ENCODE measurements at regions not wholly inside any gene's neighbourhood (a gene's known extent, or its start where the extent isn't known, plus 50 kb on each side); places are given as distances from the start of the nearest gene placed in this dataset.
"Not testable (repeated sequence)": the region's sequence is repeated elsewhere in the genome, so short reads cannot be mapped to it uniquely, and the experiment has no call there.

DNA sequence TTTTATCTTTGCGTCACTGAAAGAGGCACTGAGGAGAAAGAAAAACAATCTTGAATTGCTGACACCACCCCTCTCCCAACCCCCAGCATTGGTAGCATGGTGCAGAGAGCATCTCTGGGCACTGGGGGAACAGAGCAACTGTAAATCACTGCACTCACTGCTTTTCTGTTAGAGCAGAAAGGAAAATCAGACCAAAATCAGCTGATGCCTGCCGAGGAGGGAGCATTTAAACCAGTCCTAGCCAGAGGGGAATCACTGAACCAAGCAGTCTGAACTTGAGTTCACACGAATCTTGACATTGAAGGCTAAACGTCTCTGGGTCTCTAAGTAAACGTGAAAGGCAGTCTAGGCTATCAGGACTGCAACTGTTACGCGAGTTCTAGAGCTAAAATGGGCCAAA, 205.8 kb downstream of the SPANXN4 start:
- no peak overlapping the region for H3K27ac ChIP-seq (replicated peaks)
- TF ChIP-seq GABPA (IDR thresholded peaks at IDR 0.05; ENCODE audit: low read depth): no peak
- TF ChIP-seq, protein P1, sequence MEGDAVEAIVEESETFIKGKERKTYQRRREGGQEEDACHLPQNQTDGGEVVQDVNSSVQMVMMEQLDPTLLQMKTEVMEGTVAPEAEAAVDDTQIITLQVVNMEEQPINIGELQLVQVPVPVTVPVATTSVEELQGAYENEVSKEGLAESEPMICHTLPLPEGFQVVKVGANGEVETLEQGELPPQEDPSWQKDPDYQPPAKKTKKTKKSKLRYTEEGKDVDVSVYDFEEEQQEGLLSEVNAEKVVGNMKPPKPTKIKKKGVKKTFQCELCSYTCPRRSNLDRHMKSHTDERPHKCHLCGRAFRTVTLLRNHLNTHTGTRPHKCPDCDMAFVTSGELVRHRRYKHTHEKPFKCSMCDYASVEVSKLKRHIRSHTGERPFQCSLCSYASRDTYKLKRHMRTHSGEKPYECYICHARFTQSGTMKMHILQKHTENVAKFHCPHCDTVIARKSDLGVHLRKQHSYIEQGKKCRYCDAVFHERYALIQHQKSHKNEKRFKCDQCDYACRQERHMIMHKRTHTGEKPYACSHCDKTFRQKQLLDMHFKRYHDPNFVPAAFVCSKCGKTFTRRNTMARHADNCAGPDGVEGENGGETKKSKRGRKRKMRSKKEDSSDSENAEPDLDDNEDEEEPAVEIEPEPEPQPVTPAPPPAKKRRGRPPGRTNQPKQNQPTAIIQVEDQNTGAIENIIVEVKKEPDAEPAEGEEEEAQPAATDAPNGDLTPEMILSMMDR (IDR thresholded peaks at IDR 0.05; ENCODE audit: insufficient read depth, low read length): no peak
- no peaks in the 10 kb centered on the region for H3K27me3 ChIP-seq (ENCODE audit: insufficient read depth, poor library complexity, severe bottlenecking)
- no peak overlapping the region for H3K4me3 ChIP-seq (replicated peaks; ENCODE audit: insufficient read depth, low read length)
- DNase-seq (ENCODE audit: low read depth in 1 of 2, low spot score in 1 of 2): no peak

DNA sequence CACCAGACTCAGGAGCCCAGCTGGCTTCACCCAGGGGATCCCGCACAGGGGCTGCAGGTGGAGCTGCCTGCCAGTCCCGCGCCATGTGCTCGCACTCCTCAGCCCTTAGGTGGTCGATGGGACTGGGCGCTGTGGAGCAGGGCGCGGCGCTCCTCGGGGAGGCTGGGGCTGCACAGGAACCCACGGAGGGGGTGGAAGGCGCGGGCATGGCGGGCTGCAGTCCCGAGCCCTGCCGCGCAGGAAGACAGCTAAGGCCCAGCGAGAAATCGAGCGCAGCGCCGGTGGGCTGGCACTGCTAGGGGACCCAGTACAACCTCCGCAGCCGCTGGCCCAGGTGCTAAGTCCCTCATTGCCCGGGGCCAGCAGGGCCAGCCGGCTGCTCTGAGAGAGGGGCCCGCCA, 202.9 kb downstream of the SPANXN4 start:
- H3K4me3 ChIP-seq (replicated peaks; ENCODE audit: insufficient read depth, low read length); H3K27ac ChIP-seq (replicated peaks); DNase-seq (ENCODE audit: low read depth in 1 of 2, low spot score in 1 of 2); H3K27me3 ChIP-seq (ENCODE audit: insufficient read depth, poor library complexity, severe bottlenecking): not testable (repeated sequence)

DNA sequence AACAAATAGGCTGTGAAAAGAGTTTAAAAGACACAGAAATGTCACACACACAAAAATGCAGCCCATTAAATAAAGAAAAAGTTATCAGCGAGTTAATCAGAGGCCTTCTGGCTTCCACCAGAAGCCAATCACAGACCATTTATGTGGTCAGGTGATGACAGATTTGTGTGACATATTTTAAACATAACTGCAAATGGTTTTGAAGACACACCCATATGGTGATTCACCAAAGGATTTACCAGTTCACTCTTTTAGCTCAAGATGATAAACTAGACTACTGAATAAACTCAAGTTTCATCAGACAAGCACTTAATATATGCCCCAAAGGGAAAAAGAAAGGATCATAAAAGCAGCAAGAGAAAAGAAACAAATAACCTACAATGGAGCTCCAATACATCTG, 181.2 kb downstream of the SPANXN4 start:
- no peak for DNase-seq (ENCODE audit: low read depth in 1 of 2, low spot score in 1 of 2)

DNA sequence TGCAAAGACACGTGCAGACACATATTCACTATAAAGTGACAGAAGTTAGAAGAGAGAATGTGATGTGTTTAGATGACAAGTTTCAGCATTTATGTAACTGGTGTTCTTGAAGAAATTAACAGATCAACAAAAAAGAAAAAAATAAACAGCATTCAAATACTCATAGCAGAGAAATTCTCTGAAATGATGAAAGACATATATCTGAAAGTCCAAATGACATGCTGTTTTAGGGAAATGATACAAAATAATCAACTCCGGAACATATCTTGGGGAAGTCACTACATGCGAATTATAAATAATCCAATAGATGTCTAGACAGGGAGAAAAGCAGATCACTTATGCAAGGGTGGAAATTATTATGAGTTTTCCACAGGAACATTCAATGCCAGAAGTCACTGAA, 146.0 kb downstream of the SPANXN4 start:
- TF ChIP-seq POLR2AphosphoS5 (IDR thresholded peaks at IDR 0.05; ENCODE audit: low read depth) (no peak), SPI1 (IDR thresholded peaks at IDR 0.05; ENCODE audit: borderline replicate concordance, low read depth) (no peak), GABPA (IDR thresholded peaks at IDR 0.05; ENCODE audit: low read depth) (no peak)
- TF ChIP-seq, protein P2, sequence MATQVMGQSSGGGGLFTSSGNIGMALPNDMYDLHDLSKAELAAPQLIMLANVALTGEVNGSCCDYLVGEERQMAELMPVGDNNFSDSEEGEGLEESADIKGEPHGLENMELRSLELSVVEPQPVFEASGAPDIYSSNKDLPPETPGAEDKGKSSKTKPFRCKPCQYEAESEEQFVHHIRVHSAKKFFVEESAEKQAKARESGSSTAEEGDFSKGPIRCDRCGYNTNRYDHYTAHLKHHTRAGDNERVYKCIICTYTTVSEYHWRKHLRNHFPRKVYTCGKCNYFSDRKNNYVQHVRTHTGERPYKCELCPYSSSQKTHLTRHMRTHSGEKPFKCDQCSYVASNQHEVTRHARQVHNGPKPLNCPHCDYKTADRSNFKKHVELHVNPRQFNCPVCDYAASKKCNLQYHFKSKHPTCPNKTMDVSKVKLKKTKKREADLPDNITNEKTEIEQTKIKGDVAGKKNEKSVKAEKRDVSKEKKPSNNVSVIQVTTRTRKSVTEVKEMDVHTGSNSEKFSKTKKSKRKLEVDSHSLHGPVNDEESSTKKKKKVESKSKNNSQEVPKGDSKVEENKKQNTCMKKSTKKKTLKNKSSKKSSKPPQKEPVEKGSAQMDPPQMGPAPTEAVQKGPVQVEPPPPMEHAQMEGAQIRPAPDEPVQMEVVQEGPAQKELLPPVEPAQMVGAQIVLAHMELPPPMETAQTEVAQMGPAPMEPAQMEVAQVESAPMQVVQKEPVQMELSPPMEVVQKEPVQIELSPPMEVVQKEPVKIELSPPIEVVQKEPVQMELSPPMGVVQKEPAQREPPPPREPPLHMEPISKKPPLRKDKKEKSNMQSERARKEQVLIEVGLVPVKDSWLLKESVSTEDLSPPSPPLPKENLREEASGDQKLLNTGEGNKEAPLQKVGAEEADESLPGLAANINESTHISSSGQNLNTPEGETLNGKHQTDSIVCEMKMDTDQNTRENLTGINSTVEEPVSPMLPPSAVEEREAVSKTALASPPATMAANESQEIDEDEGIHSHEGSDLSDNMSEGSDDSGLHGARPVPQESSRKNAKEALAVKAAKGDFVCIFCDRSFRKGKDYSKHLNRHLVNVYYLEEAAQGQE (IDR thresholded peaks at IDR 0.05; ENCODE audit: insufficient replicate concordance, low read depth): no peak
- TF ChIP-seq, protein P1 (IDR thresholded peaks at IDR 0.05; ENCODE audit: insufficient read depth, low read length): no peak
- no peaks in the 10 kb centered on the region for H3K27me3 ChIP-seq (ENCODE audit: insufficient read depth, poor library complexity, severe bottlenecking)
- no peak overlapping the region for H3K4me3 ChIP-seq (replicated peaks; ENCODE audit: insufficient read depth, low read length)
- no peak overlapping the region for H3K27ac ChIP-seq (replicated peaks)
- DNase-seq (ENCODE audit: low read depth in 1 of 2, low spot score in 1 of 2): no peak

More for the DNA sequence above, 181.2 kb downstream of the SPANXN4 start:
- no peak overlapping the region for H3K4me3 ChIP-seq (replicated peaks; ENCODE audit: insufficient read depth, low read length)
- H3K27ac ChIP-seq (replicated peaks): no peak overlapping the region
- no peaks in the 10 kb centered on the region for H3K27me3 ChIP-seq (ENCODE audit: insufficient read depth, poor library complexity, severe bottlenecking)
- TF ChIP-seq POLR2AphosphoS5 (IDR thresholded peaks at IDR 0.05; ENCODE audit: low read depth) (no peak), SPI1 (IDR thresholded peaks at IDR 0.05; ENCODE audit: borderline replicate concordance, low read depth) (no peak), GABPA (IDR thresholded peaks at IDR 0.05; ENCODE audit: low read depth) (no peak)
- TF ChIP-seq, protein P1 (IDR thresholded peaks at IDR 0.05; ENCODE audit: insufficient read depth, low read length): no peak
- TF ChIP-seq, protein P2 (IDR thresholded peaks at IDR 0.05; ENCODE audit: insufficient replicate concordance, low read depth): no peak
